Stimulated activated CD4-positive, alpha-beta T cell treated with anti-CD3 and anti-CD28 coated beads, Interleukin-1b, Interleukin-23, amount 100 ng/mL, for 48 hours (primary cell): ENCODE measurements at regions not wholly inside any gene's neighbourhood (a gene's known extent, or its start where the extent isn't known, plus 50 kb on each side); places are given as distances from the start of the nearest gene placed in this dataset.
"Not testable (repeated sequence)": the region's sequence is repeated elsewhere in the genome, so short reads cannot be mapped to it uniquely, and the experiment has no call there.

Experiments used
- DNase-seq: peaks from one replicate; pipeline ENCODE4 v3.0.0-alpha.2; 2020

DNA sequence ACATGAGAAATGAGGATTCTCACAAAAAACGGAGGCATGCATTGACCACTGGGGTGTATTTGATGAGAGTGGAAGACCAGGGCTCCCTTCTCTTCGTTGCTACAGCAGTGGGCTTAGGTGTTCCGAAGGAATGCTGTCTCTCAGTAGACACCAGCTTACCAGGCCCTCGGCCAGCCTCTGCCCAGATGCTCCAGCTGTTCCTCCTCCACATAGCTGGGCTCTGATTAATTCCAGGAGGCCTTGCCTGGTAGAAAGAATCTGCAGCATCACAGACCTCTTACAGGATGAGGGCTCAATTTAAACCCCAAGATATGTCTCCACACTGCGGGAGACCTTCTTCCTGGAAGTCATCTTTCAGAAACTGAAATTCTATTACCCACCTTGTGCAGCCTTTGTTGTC lies 346.6 kb upstream of the TENM3 start:
- no peak for DNase-seq

DNA sequence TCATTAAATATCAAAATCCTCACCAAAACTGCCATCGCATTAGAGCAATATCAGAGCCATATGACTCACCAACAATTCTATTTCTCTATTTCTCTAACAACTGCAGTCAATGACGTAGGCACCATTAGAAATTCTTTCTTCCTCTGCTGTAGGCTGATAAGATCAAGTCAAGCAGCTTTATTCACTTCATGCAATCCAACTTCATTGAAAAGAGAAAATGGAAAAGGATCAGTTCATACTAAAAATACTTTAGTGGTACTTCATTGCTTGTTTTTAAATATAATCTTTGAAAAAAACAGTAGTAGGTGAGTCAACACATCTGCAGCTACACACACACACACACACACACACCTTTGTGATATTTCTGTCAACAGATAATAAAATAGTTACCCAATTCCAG lies 345.3 kb upstream of the TENM3 start:
- no peak for DNase-seq

DNA sequence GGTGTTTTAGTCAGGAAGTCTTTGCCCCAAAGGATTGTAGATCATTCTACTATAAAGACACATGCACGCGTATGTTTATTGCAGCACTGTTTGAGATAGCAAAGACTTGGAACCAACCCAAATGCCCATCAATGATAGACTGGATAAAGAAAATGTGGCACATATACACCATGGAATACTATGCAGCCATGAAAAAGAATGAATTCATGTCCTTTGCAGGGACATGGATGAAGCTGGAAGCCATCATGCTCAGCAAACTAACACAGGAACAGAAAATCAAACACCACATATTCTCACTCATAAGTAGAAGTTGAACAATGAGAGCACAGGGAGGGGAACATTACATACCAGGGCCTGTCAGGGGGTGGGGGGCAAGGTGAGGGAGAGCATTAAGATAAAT lies 340.8 kb upstream of the TENM3 start:
- DNase-seq = not testable (repeated sequence)

DNA sequence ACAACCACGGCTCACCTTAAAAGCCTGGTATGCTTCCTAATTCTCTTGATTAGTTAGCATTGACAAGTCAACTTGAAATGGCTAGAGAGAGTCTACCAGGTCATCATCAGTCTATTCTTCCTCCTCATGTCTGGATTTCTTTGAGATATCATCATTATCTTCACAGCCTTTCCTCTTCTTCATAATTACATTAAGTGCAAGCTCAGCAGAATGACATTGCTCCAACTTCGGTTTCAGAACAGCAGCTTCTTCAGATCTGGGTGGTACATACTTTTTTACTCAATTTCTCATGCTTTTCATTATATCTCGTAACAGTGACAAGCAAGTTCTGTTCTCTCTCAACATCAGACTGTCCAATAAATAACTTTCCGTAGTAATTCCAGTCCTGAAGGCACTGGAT lies 337.5 kb upstream of the TENM3 start:
- no peak for DNase-seq

DNA sequence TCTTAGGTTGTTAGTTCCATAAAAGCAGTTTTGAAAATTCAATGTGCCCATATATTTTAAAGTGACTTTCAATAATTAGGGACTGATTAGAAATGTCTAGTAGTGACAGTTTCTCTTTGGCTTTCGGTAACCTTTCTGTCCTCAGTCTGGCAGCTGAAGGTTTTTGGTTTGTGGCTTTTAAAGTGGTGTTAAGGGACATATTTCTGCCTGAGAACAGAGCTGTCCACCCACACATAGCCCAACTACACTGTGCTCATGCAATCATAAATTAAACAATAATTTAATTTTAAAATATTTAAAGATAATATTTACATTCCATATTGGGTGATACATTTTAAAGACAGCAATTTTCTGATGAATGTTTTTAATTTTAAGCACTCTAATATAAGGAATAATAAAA lies 335.0 kb upstream of the TENM3 start:
- no peak for DNase-seq

DNA sequence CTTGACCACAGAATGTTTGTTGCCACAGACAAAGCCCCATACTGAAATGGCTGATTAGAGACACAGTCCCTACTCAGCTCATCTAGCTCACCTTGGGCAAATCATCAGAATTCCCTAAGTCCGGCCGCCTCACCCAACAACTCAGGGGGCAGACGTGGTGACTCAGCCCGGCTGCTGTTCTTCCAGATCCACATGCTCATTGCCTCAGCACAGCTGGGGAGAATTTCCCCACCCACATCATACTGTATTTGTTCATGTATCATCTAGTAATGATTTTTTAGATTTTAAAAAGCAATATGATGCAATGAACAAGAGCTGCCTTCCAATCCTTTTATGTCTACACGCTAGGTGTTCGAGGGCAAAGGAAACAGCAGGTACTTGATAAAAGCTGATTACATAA lies 333.8 kb upstream of the TENM3 start:
- no peak for DNase-seq

DNA sequence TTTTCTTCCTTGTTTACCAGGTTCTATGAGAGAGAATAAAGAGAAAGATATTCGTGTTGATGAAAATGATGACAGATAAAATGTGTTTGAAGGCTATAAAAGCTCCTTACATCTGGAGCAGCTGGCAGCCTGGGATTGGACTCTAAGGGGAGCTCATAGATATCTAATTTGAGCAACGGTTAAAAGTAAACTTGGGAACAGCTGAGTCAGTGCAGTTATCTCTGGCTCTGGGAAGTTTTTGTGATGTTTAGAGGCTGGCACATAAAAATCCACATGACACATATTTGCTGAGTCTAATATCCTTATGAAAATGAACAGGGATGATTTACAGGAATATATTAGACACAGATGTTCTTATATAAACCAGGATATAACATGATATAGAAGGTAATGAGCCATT lies 331.8 kb upstream of the TENM3 start:
- DNase-seq = no peak

DNA sequence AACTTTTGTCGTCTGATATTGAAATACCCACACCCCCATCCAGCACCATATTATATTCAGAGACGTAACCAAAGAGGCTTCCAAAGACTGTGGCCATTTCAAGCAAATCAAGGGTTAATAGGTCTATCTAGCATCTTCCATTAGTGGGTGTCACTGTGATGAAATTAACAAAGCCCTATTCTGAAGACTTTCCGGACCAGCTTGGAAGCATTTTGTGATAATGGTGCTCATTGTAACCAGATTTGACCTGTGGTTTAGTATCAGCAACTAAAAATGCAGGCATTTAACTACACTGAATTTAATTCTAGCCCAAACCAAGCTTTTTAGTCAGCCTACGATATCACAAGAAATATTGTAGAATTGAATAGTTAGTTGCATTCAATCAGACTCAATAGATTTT lies 309.7 kb upstream of the TENM3 start:
- DNase-seq = no peak

DNA sequence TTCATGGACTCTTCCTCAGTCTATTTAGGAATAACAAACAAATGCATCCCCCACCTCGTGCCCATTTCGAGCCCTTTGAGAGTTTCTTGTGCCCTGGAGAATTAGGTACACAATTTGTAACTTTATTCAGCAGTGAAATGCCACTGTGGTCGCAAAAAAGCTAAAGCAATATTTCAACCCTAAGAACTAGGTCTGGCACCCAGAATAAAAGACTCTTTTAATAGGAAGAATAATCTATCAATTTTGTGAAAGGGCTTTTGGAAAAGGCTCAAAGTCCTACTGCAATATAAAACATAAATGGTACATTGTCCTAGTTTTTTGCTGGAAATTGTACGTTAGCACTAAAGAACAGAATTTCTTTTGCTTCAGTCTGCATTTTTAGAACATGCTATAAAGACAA lies 304.6 kb upstream of the TENM3 start:
- no peak for DNase-seq

DNA sequence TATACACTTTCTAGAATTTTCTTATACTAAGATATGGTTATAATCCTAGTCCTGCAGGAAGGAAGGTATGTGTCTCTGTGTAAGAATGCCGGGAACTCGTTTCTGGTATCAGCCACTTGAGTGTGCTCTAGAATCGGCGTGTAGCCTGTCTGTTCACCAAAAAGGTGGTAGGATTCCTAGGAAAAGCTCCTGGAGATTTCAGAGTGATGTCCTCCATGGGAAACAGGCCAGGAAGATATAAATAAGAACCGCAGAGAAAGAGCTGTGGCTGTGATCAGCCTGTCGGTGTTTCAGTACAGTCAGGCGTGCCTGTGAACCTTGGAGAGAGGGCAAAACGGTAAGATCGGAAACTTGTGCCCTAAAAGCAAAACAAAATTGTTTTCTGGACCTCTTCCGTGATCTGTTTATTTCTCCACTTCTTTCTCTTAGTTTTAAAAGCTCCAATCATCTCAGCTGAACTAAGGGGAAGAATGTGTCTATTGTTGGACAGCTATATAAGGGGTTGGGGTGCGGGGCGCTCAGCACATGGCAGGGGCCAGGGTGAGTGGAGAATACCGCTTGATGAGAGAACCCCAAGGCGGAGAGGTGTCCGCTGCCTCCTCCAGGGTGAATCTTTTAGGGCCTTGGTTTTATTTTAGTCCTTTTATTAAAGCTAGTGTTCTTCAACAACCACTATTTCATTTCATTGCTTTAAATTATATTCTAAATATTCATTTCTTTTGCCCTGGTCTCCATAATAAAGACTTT lies 303.8 kb upstream of the TENM3 start:
- no peak for DNase-seq

DNA sequence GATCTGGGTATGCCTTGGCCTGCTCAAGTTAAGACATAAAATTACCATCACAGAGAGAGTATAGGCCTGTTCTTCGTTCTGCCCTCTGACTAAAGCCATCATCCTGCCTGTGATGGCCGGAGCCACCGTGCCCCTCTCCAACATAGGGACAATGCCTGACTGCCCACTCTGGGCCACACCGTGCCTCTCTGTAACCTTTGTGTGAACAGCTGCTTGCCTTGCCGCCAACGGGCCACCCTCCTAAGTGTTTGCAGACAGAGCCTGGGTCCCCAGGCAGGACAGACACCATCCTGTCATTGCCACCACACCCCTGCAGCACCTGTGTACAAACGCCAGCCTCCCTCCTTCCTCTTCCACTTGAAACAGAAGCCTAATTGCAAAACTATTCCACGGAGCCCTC lies 298.7 kb upstream of the TENM3 start:
- DNase-seq = no peak

DNA sequence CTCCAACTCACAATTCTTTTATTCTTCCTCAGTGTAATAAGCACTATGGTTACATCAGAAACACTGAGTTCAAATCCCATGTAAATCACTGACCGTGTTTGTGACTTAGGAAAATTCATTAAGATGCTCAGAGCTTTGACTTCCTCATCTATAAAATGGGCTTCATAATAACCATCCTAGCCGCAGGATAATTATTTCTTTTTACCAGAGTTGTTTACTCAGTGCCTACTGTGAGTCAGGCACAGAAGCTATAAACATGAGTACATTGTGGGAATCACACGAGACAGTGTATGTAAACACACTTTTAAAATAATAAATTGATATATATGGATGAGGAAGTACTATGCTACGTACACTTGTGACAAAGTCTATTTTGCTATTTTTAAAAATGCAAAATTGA lies 296.3 kb upstream of the TENM3 start:
- no peak for DNase-seq

DNA sequence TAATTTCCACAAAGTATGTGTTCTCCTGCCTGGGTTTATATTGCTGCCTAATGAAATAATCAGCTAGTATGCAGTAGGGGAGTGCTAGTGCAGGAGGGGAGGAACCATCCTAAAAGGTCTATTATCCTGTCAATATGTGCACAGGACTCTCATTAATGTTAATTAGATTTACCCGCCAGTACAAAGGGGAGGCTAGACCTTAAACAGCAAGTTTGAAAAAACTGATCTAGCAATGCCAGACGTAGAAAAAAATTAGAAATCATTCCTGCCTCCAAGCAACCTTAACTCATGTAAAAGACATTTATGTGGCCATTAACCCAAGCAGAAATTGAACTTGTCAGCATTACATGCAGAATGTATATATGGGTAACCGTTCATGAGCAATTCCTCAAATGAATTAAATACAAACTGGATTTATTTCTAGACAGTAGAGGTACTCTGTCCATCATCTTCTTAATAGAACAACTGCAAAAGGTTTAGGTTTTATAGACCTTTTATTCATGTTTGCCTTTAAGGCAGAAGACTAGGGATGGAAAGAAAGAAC lies 294.3 kb upstream of the TENM3 start:
- DNase-seq = no peak

DNA sequence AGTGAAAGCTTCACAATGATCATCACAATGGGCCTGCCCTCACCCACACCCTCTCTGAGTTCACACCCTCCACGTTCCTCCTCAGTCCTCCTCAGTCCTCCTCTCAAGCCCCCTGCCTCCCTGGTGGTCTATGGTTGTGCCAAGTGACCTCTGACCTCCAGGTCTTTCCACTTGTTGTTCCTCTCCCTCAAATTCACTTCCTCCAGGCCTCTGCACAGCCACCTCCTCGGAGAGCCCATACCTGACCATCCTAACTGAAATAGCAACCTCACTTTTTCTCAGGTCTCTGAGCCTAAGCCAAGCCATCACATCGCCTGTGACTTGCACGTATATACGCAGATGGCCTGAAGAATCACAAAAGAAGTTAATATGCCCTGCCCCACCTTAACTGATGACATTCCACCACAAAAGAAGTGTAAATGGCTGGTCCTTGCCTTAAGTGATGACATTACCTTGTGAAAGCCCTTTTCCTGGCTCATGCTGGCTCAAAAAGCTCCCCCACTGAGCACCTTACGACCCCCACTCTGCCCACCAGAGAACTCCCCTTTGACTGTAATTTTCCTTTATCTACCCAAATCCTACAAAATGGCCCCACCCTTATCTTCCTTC lies 293.4 kb upstream of the TENM3 start:
- no peak for DNase-seq

DNA sequence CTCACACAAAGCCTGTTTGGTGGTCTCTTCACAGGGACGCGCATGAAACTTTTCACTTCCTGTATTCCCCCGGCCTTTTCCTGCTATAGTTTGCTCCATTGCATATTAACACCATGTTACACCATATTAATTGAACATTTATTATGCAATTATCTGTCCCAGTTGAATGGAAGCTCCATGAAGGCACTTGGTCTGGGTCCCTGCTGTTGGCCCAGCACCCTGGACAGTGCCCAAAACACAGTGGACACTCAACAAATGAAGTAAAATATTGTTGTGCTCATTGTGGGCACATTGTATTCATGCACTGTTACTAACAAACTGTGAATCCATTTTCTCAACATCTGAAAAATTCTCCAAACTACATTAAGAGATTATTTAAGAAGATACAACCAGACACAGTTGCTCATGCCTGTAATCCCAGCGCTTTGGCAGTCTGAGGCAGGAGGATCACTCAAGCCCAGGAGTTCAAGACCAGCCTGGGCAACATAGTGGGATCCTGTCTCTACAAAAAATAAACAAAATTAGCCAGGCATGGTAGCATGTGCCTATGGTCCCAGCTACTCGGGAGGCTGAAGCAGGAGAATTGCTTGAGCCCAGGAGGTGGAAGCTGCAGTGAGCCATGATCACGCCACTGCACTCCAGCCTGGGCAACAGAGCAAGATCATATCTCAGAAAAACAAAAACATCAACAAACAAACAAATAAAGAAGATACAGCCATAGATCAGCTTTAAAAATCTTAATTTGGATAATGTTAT lies 292.7 kb upstream of the TENM3 start:
- no peak for DNase-seq

DNA sequence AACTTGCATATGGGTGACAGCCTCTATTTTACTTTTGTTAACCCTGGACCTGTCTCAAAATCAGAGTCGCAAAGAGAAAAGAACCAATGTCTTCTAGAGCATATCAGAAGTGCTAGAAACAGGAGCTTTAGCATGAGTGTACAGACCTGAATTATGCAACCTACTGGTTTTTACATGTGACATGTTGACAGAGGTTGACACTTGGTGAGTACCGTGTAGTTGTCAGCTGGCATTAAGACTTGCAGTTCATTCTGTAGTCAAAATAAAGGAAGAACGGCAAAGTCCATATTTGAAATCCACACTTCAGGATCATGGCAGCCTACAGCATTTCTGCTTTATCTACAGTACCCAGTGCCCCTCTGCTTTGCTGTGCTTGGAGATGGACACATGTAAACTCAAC lies 291.9 kb upstream of the TENM3 start:
- DNase-seq = no peak

DNA sequence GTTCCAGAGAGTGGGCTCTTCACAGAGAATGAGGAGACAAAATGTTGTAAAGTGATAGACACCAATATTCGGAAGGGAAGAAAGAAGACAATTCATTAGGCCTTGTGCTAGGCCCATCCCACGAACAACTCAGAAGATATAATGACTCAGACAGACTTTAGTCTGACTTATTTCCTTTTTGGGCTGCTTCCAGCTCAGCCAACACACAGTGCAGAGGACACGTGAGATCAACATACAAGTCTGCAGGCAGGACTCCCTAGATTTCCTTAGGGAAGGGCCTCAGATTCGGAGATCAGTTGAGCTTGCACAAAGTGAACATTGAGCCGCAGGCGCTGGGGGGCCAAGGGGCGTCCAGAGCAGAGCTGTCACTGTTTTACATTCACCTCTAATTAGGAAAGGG lies 290.7 kb upstream of the TENM3 start:
- DNase-seq = no peak

DNA sequence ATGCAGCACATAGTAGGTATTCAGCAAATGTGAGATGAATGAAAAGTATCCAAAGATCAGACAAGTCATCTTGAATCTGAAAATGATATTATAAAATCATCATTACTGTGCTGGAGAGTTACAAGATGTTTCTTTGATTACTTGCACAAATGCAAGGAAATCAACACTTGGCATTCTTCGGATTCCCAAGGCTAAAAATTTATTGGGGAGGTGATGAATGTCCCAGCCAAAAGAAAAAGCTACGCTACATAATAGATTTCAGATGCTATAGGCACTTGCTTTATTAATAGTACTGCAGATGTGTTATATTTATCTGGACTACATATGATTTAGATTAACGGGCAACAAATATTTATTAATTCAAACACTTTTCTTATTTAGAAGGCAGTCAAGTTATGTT lies 286.7 kb upstream of the TENM3 start:
- DNase-seq = no peak

DNA sequence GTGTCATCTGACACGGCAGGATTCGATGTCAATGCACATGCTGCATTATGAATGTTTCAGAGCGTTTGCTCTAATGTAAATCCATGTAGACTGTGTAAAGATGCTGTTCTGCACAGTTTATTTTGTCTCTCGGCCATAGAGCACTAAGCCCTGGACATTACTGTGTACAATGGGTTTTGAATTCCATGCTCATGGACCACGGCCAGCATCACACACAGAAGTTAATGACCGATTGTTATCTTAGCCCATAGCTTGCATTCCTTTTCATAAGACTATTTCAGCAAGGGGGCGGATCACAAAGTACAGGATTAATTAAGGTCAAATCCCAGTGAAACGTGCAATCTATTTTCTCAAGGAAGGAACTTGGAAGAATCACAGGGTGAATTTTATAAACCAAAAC lies 286.1 kb upstream of the TENM3 start:
- DNase-seq = no peak

DNA sequence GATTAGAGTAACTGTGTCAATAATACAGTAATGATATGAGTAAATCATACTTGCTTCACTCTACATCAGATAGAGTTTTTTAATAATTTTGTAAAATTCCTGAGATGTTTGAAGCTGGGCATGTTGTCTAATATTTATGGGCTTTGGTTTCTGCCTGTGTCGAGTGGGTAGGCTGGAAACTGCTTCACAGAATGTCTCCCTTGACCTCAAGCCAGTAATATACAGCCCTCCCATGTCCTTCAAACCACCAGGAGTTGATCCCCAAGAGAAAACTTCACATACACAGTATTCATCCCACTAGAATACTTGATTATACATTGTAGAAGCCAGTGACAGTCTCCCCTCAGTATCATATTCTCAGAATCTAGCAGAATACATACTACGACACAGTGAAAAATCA lies 284.8 kb upstream of the TENM3 start:
- DNase-seq = no peak

DNA sequence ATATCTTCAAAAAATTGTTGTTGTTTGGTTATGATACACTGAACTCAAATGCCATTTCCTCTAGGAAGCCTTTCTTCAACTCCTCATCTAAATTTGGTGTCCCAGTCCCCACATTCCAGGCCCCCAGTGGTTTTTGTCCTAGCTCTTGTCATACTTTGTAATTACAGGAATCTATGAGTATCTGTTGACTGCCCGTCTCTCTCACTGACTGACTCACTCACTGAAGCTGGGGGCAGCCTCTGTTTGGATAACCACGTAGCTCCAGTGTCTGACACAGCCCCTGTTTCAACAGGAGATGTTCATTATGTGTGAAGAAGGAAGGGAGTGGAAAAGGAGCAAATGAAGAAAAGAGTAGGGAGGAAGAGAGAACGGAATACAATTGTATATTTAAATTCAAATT lies 284.1 kb upstream of the TENM3 start:
- DNase-seq = no peak

DNA sequence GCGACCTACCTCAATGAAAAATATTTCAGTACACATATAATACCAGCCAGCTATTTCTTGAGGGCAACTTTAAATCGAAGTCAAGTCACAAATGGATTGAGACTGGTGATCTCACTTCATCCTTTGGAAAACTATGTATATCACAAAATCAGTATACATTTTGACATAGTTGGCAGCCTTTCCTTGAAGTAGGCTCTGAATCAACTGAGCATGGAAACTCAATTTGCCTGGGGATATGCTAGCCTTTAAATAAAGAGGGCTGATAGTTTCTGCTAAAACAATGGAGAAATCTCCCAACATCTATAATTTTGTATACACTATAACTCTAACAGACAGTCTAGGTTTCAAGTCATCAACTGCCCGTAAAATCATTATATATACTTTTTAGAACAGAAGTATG lies 282.8 kb upstream of the TENM3 start:
- no peak for DNase-seq

DNA sequence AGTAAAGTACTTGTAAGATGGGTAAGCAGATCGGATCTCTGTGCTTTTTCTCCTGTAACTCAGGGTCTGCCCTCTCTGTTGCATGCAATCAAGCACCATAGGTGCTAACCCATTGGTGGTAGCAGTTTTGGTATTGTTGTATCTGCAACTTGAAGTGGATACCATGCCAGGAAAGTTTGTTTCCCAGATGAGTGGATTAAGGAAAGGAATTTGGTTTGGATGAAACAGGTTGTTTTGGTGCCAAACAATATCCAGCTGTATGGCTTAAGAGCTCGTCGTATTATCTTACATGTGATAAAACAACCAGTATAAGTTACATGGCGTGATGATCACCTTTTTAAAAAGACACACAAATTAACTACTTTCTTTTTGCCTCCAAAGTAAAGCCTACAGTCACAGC lies 280.9 kb upstream of the TENM3 start:
- DNase-seq = no peak

DNA sequence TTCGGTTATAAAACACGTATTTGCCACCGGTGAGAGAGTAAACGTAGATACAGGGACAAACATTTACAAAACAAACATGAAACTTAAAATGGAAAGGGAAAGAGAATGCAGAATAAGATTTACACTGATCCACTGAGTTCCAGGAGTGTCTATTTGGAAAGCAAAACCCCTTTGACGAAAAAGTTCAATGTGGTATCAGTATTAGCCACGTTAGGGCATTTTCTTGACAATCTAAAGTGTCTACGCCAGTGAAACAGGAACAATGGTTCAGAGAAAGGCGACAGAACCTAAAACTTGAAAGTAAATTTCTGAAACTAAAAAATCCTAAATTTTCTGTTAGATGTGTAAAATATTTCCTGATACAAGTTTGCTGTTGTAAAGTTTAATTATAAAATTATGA lies 278.5 kb upstream of the TENM3 start:
- no peak for DNase-seq
